Endometrial microvascular endothelial cells (primary cell): ENCODE measurements at regions not wholly inside any gene's neighbourhood (a gene's known extent, or its start where the extent isn't known, plus 50 kb on each side); places are given as distances from the start of the nearest gene placed in this dataset.

Source experiments
- in situ Hi-C: cut with HindIII; loops from 2 replicates; pipeline ENCODE4 v1.10.0; 2017; ENCODE audit warnings: low sequenced_read_pairs, low pct_unique_long_range_greater_than_20kb; ENCODE audit errors: inconsistent ontology term

- in situ Hi-C loops = no loop called here
Measured at GRCh38 chr3:159860269-159861116, 128.1 kb upstream of the IL12A start.

GRCh38 chr3:159861369-159861987 lies 127.2 kb upstream of the IL12A start:
- in situ Hi-C loops = no loop called here

GRCh38 chr3:159865041-159865579 lies 123.5 kb upstream of the IL12A start:
- in situ Hi-C loops = no loop called here

- in situ Hi-C loops = no loop called here
Measured at GRCh38 chr3:159866201-159866746, 122.4 kb upstream of the IL12A start.

GRCh38 chr3:159867372-159867771 lies 121.3 kb upstream of the IL12A start:
- in situ Hi-C loops = no loop called here

- in situ Hi-C loops = no loop called here
Measured at GRCh38 chr3:159870723-159871122, 117.9 kb upstream of the IL12A start.

GRCh38 chr3:159872374-159873109 lies 116.1 kb upstream of the IL12A start:
- in situ Hi-C loops = no loop called here

GRCh38 chr3:159875116-159875515 lies 113.5 kb upstream of the IL12A start:
- in situ Hi-C loops = no loop called here

GRCh38 chr3:159877924-159878323 lies 110.7 kb upstream of the IL12A start:
- in situ Hi-C loops = no loop called here

- in situ Hi-C loops = no loop called here
Measured at GRCh38 chr3:159879146-159879545, 109.5 kb upstream of the IL12A start.

- in situ Hi-C loops = no loop called here
Measured at GRCh38 chr3:159879598-159879997, 109.0 kb upstream of the IL12A start.

GRCh38 chr3:159881208-159881607 lies 107.4 kb upstream of the IL12A start:
- in situ Hi-C loops = no loop called here

- in situ Hi-C loops = no loop called here
Measured at GRCh38 chr3:159881828-159882309, 106.8 kb upstream of the IL12A start.

GRCh38 chr3:159882367-159882766 lies 106.3 kb upstream of the IL12A start:
- in situ Hi-C loops = no loop called here

GRCh38 chr3:159882790-159883779 lies 105.5 kb upstream of the IL12A start:
- in situ Hi-C loops = no loop called here

- in situ Hi-C loops = no loop called here
Measured at GRCh38 chr3:159884661-159885402, 103.8 kb upstream of the IL12A start.

GRCh38 chr3:159886050-159886449 lies 102.6 kb upstream of the IL12A start:
- in situ Hi-C loops = no loop called here
